ENCODE measurements at regions not wholly inside any gene's neighbourhood (a gene's known extent, or its start where the extent isn't known, plus 50 kb on each side); places are given as distances from the start of the nearest gene placed in this dataset.

GRCh38 chr4:52199574-52200338 is 148.7 kb downstream of the SPATA18 start:
- no peak for FAIRE-seq
- peak overlapping the region; percentile 81 for H4K91ac ChIP-seq (replicated peaks; ENCODE audit: insufficient read length, low read length)
- H3K23ac ChIP-seq (ENCODE audit: insufficient read length) = no peak overlapping the region
- H3K79me2 ChIP-seq (ENCODE audit: control insufficient read depth in 1 of 2, insufficient read depth in 2 of 2, low read length in 2 of 2) = no peaks in the 10 kb centered on the region
- no peak overlapping the region; the same call in 1 of the 2 replicates for H4K8ac ChIP-seq (ENCODE audit: extremely low read depth, insufficient read depth, low read length)
- H2BK20ac ChIP-seq (ENCODE audit: low read length) = no peak overlapping the region
- H3K14ac ChIP-seq (ENCODE audit: insufficient read length) = no peak overlapping the region
- ChIA-PET CTCF (ENCODE audit: partially characterized antibody) (interaction anchor here (1.3 kb wide), 1 partner anchor 94 kb away, joined by 3 read pairs; no protein-coding TSS in a partner anchor), POLR2A (ENCODE audit: partially characterized antibody) (no interaction called here)
- H3K36me3 ChIP-seq (ENCODE audit: control insufficient read depth in 2 of 4, insufficient read depth in 4 of 4, low read length in 3 of 4) = no peaks in the 10 kb centered on the region
- H4K5ac ChIP-seq (ENCODE audit: insufficient read length, low read depth, low read length) = no peak overlapping the region
- no peak overlapping the region for H2BK120ac ChIP-seq (replicated peaks; ENCODE audit: low read depth, low read length)
- H2BK12ac ChIP-seq (ENCODE audit: low read depth, low read length) = peak overlapping the region; percentile 94; the same call in 1 of the 2 replicates
- no peak overlapping the region for H3K9ac ChIP-seq (replicated peaks in 1 of 4; ENCODE audit: extremely low read depth in 1 of 4, low read depth in 3 of 4, low read length in 3 of 4)
- H3K27me3 ChIP-seq (replicated peaks in 1 of 4; ENCODE audit: control insufficient read depth in 3 of 4, extremely low read depth in 1 of 4, insufficient read depth in 3 of 4, low read length in 3 of 4) = no peaks in the 10 kb centered on the region
- H3K56ac ChIP-seq (replicated peaks; ENCODE audit: insufficient read length, low read depth, low read length) = peak overlapping the region; percentile 98
- no peak overlapping the region for H3K4me3 ChIP-seq (ENCODE audit: extremely low read depth in 1 of 4, insufficient read depth in 2 of 4, low read depth in 3 of 4, low read length in 4 of 4)
- TF ChIP-seq YY1 (IDR thresholded peaks at IDR 0.05; ENCODE audit: low read depth, low read length) (no peak), CHD2 (IDR thresholded peaks at IDR 0.05; ENCODE audit: low read length) (no peak), EP300 (IDR thresholded peaks at IDR 0.05; ENCODE audit: borderline replicate concordance in 1 of 2, low read depth in 2 of 2, low read length in 2 of 2) (no peak), SP4 (IDR thresholded peaks at IDR 0.05; ENCODE audit: low read length) (no peak), BACH1 (IDR thresholded peaks at IDR 0.05; ENCODE audit: low read length) (no peak)
- no peak overlapping the region for H2BK5ac ChIP-seq (ENCODE audit: low read depth, low read length)
- peak overlapping the region; percentile 13; the same call in 1 of the 2 replicates for H2BK15ac ChIP-seq (ENCODE audit: low read length)
- H3K79me1 ChIP-seq (ENCODE audit: low read depth, low read length) = no peaks in the 10 kb centered on the region
- peak overlapping the region; percentile 41; the same call in 1 of the 2 replicates for H2AK5ac ChIP-seq (ENCODE audit: low read depth, low read length)
- DNase-seq (ENCODE audit: low read depth in 1 of 2, low spot score in 2 of 2) = no peak
- no peak overlapping the region for H3K27ac ChIP-seq (ENCODE audit: low read depth, low read length)
- H3K4ac ChIP-seq (replicated peaks; ENCODE audit: insufficient read length, low read depth, low read length) = no peak overlapping the region
- H4K20me1 ChIP-seq (replicated peaks in 1 of 2; ENCODE audit: control insufficient read depth in 1 of 2, insufficient read depth in 2 of 2, low read length in 2 of 2) = peaks cover 0 to 3% of the 10 kb centered on the region in 2 experiments
- no peak overlapping the region for H2AFZ ChIP-seq (ENCODE audit: low read length)
- no peak overlapping the region for H3K18ac ChIP-seq (ENCODE audit: extremely low read depth, low read length)
- 96% methylated on average over 2 of the region's 3 CpGs; no CpG with 5 or more reads in 1 of the 2 experiments for WGBS, 2 experiments (ENCODE audit: extremely low coverage in 1 of 2, insufficient coverage in 1 of 2, insufficient read length in 1 of 2, insufficient replicate concordance in 2 of 2, low coverage in 1 of 2, low lambda C conversion rate in 2 of 2, missing lambda C conversion rate in 1 of 2)
- no peak overlapping the region for H3K4me2 ChIP-seq (ENCODE audit: insufficient read depth in 1 of 2, low read depth in 2 of 2, low read length in 2 of 2)
- H3K4me1 ChIP-seq (replicated peaks in 1 of 4; ENCODE audit: control insufficient read depth in 3 of 4, insufficient read depth in 4 of 4, low read length in 3 of 4) = peaks cover 0 to 10% (median 2%) of the 10 kb centered on the region in 4 experiments; a peak in 2 of 7 replicates
- H3K9me3 ChIP-seq (ENCODE audit: insufficient read depth in 2 of 2, low read depth in 1 of 2, low read length in 1 of 2) = no peaks in the 10 kb centered on the region
- H3K23me2 ChIP-seq (ENCODE audit: low read depth, low read length) = peaks cover 6% of the 10 kb centered on the region; the same call in 1 of the 2 replicates

Data from H1 (cell line).